ENCODE measurements at regions not wholly inside any gene's neighbourhood (a gene's known extent, or its start where the extent isn't known, plus 50 kb on each side); places are given as distances from the start of the nearest gene placed in this dataset.

GRCh38 chr22:48548391-48548790 lies 1279.3 kb downstream of the BRD1 start:
- DNase-seq: no peak

DNA sequence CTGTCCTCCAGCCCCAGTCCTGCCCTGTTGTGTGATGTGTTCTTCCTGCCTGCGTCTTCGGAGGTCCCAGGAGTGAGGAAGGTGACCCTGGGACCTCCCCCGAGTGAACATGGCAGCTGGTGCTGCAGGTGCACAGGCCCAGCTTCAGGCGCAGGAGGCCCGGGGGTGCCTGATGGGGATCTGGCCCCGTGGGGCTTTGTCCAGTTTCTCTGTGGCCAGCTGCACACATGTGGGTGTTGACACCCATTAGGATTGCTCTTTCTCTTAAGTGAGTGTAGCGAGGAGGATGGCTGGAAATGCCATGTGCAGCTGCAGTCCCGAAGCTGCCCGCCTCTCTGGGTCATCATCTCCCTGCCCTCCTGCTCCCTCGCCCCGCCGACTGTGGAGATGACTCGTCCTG lies 1279.7 kb downstream of the BRD1 start:
- no peak for DNase-seq

- DNase-seq: no peak
These were observed 1280.8 kb downstream of the BRD1 start for GRCh38 chr22:48546653-48547424.

DNA sequence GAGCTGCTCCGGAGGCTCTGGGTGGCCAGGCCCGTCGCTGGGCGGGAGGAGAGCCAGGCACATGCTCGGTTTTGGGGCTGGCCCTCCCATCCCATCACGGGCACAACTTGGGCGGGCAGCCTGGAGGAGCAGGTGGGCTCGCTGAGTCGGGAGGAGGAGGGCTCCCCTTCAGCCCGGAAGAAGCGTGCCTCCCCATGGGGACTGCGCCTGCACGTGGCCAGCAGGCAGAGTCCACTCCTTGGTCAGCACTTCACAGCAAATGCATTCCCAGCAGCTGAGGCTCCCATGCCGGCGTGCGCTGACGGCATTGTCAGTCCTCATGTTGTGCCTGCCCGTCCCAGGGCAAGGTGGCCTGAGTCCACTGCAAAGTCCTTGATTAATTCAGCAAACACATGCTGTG lies 1281.7 kb downstream of the BRD1 start:
- no peak for DNase-seq

- DNase-seq: no peak
These were observed 1286.1 kb downstream of the BRD1 start for GRCh38 chr22:48541401-48542098.

DNA sequence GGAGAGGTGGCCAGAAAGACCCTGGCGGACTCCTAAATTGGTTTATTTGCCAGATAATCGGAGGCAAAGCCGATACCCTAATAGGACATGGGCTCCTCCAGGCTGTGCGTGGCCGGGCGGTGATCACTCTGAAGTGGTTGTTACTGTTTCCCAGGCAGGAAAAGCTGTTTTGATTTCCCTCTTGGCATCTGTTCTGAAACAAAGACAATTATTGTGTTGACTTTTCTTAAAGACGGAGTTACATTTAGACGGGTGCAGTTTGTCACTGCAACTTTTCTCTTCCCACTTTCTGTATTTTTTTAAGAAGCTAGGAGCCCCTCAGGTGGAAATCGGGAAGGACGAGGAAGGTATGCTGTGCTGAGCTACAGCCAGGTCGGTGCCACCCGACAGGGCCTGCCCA lies 1288.4 kb downstream of the BRD1 start:
- DNase-seq: no peak

- no peak for DNase-seq
These were observed 1289.3 kb downstream of the BRD1 start for GRCh38 chr22:48538291-48538820.

- no peak for DNase-seq
These were observed 1290.4 kb downstream of the BRD1 start for GRCh38 chr22:48537343-48537680.

- no peak for DNase-seq
These were observed 1290.9 kb downstream of the BRD1 start for GRCh38 chr22:48536541-48537342.

- DNase-seq: no peak
These were observed 1291.7 kb downstream of the BRD1 start for GRCh38 chr22:48535868-48536540.

- DNase-seq: no peak
These were observed 1293.2 kb downstream of the BRD1 start for GRCh38 chr22:48534395-48534958.

DNA sequence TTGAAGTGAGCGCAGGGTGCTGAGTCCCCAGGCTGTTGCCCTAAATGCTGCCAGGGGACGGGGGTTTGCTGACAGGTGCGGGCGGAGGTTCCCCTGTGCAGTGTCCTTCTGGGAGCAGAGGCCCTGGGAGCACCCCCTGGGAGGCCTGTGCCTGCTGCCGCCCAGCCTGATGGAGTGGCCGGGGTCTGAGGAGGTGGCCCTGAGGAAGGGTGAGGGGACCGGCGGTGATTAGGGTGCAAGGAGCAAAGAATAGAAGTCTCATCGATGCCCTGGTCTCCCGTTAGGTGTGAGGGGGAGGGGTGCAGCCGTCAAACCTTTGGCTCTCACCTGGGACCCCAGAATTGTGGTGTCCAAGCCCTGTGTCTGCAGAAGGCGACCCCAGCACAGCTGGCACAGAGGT lies 1294.7 kb downstream of the BRD1 start:
- DNase-seq: no peak

DNA sequence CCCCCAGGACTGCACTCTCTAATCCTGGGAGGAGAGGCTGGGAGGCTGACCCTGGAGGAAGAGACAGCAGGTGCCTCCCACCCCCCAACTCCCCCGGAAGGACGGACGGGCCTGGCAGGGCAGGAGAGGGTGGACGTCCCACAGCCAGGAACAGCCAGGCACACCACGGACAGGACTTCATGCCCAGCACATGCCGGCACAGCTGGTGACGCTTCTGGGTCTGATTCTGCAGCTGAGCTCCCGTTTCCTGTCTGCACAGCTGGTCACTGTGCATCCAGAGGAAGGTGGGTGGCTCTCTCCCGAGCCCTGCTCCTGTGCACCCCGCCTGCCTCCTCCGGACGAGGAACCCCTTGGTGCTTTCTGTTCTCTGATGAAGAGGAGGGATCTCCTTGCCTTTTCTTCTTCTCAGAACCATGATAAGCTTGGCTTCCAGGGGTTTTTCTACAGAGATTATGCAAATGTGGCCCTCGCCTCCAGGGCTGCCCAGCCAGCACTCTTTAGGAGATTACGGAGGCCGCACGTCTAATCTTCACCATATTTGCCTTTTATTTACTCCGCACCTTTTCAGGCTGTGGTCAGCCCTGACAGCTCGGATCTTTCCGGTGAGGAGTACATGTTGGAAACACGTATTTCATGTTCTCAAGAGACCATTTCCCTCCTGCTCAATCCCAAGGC lies 1295.8 kb downstream of the BRD1 start:
- no peak for DNase-seq

- no peak for DNase-seq
These were observed 1296.6 kb downstream of the BRD1 start for GRCh38 chr22:48531108-48531507.

- no peak for DNase-seq
These were observed 1297.0 kb downstream of the BRD1 start for GRCh38 chr22:48530666-48531065.

DNA sequence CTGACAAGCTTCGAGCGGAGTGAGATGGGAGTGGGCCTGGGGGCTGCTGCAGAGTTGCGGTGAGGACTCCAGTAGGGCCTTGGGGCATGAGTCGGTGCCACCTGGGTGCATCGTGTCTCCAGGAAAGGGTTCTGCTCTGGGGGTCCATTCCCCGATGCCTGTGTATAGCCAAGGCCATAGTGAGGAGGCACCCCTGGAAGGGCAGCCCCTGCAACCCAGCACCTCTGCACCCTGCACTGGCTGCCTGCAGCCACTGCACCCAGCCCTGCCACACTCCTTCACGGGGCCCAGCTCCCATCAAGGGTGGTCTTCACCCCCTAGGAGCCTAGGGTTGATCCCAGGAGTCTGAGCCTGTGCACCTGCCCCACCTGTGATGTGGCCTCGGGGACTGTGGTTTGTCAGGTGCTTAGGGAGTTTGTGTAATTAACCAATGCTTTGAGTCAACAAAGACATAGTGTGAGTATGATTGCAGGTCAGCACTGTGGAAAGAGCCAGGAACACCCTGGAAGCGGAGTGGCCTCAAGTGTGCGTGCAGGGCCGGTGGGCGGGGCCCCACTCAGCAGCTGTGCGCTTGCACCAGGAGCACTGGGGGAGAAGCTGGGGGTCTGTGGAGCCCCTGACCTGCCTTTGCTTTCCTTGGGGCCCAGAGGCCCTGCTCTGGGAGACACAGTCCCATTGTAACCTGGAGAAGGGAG lies 1299.3 kb downstream of the BRD1 start:
- no peak for DNase-seq

DNA sequence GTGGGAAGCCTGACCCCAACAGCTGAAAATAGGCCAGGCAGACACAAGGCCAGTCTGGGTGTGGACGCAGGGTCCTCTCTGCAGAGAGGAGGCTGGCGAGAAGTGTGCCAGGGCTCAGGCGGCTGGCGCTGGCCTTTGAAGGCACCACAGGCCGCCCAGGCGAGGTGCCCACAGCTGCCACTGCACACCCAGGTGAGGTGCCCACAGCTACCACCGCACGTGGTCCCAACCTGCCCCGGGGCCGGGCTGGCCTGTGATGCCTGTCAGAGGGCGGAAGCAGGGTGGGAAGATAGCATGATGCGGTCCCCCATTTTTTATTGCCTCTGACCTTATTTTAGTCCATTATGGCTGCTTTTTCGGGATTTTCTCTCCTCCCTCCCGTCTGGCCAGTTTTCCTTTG lies 1303.9 kb downstream of the BRD1 start:
- DNase-seq: no peak

GRCh38 chr22:48523091-48523490 lies 1304.6 kb downstream of the BRD1 start:
- DNase-seq: no peak

DNA sequence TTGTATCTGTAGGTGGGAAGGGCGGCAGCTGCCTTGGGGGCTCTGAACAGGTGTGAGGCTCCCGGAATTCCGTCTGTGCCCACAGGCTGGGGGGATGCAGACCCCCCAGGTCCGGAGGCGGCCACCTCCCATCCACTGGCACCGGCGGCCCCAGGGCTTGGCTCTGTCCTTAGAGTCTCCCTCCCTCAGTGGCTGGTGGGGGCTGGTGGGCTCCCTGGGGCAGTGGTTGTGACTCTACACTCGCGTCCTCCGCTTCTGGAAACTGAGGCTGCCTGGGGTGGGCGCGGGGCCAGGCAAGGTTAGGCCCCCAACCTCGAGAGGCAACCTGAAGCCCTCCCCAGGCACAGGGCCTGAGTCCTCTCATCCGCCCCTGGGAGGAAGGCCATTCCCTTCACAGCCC lies 1305.4 kb downstream of the BRD1 start:
- DNase-seq: no peak

GRCh38 chr22:48520884-48521588 lies 1306.6 kb downstream of the BRD1 start:
- no peak for DNase-seq

GRCh38 chr22:48520207-48520606 lies 1307.5 kb downstream of the BRD1 start:
- DNase-seq: no peak

Measured in amniotic stem cell (primary cell).